WTC11 (cell line): ENCODE measurements at regions not wholly inside any gene's neighbourhood (a gene's known extent, or its start where the extent isn't known, plus 50 kb on each side); places are given as distances from the start of the nearest gene placed in this dataset.

Experiments used
- ATAC-seq: fragments of 200-7000 bp; cut with Tn5 transposase; 2 replicates; pipeline ENCODE4 v1.10.0; 2021; ENCODE audit warnings: mild to moderate bottlenecking, moderate library complexity
- CTCF ChIA-PET: fragments of 300-600 bp; sonication (Branson Sonifier 250); formaldehyde crosslinking; loops from one replicate; lab custom pipeline; 2021; ENCODE audit warnings: antibody characterized with exemption; lab: Charles Lee
- POLR2A ChIA-PET: fragments of 350-600 bp; sonication (Branson Sonifier 250); formaldehyde crosslinking; loops from one replicate; lab custom pipeline; 2021; ENCODE audit warnings: antibody characterized with exemption; lab: Charles Lee
- DNase-seq: peaks from one replicate; pipeline ENCODE4 v3.0.0; 2021; ENCODE audit warnings: low spot score
- H3K27ac Mint-ChIP-seq: 2 replicates; pipeline ENCODE4 v1.8.0; 2021; ENCODE audit warnings: mixed read lengths
- H3K27me3 Mint-ChIP-seq: 2 replicates; pipeline ENCODE4 v1.8.0; 2021; ENCODE audit warnings: low read depth, mild to moderate bottlenecking, moderate library complexity, mixed read lengths
- H3K36me3 Mint-ChIP-seq: 2 replicates; pipeline ENCODE4 v1.8.0; 2021; ENCODE audit warnings: mixed read lengths
- H3K4me1 Mint-ChIP-seq: 2 replicates; pipeline ENCODE4 v1.8.0; 2022; ENCODE audit warnings: mixed read lengths
- H3K4me3 Mint-ChIP-seq: 2 replicates; pipeline ENCODE4 v1.8.0; 2021; ENCODE audit warnings: mild to moderate bottlenecking, moderate library complexity, mixed read lengths
- H3K9me3 Mint-ChIP-seq: 2 replicates; pipeline ENCODE4 v1.8.0; 2021; ENCODE audit warnings: mixed read lengths
- ATF1 ChIP-seq: sonication (generic); formaldehyde crosslinking; IDR thresholded peaks from 2 replicates; pipeline ENCODE4 v1.8.1; 2023; ENCODE audit warnings: mild to moderate bottlenecking, moderate library complexity, missing genetic modification reagents
- CREM ChIP-seq: sonication (generic); formaldehyde crosslinking; IDR thresholded peaks from 2 replicates; pipeline ENCODE4 v1.8.1; 2022; ENCODE audit warnings: mild to moderate bottlenecking, missing genetic modification reagents, moderate library complexity
- EMX1 ChIP-seq: fragments of 250-450 bp; sonication (Bioruptor Pico); IDR thresholded peaks from 2 replicates; pipeline ENCODE4 v1.8.0; 2021; ENCODE audit warnings: mild to moderate bottlenecking
- ETV6 ChIP-seq: sonication (generic); formaldehyde crosslinking; IDR thresholded peaks from 2 replicates; pipeline ENCODE4 v1.8.1; 2022; ENCODE audit warnings: mild to moderate bottlenecking, missing genetic modification reagents
- FOXP1 ChIP-seq: sonication (generic); formaldehyde crosslinking; IDR thresholded peaks from 2 replicates; pipeline ENCODE4 v1.8.0; 2022; ENCODE audit warnings: missing genetic modification reagents, mild to moderate bottlenecking, moderate library complexity, borderline replicate concordance
- MXD4 ChIP-seq: fragments of 250-450 bp; sonication (Bioruptor Pico); IDR thresholded peaks from 2 replicates; pipeline ENCODE4 v1.8.0; 2021; ENCODE audit warnings: mild to moderate bottlenecking, moderate library complexity, borderline replicate concordance
- NR1H2 ChIP-seq: sonication (generic); formaldehyde crosslinking; IDR thresholded peaks from 2 replicates; pipeline ENCODE4 v1.9.0; 2021; ENCODE audit warnings: mild to moderate bottlenecking, moderate library complexity, missing genetic modification reagents
- SOX15 ChIP-seq: fragments of 250-450 bp; sonication (Bioruptor Pico); IDR thresholded peaks from 2 replicates; pipeline ENCODE4 v1.9.0; 2021; ENCODE audit warnings: mild to moderate bottlenecking
- SP1 ChIP-seq: sonication (generic); formaldehyde crosslinking; conservative IDR thresholded peaks from 2 replicates; pipeline ENCODE4 v1.8.1; 2022; ENCODE audit warnings: missing genetic modification reagents
- ZBTB21 ChIP-seq: sonication (generic); formaldehyde crosslinking; IDR thresholded peaks from 2 replicates; pipeline ENCODE4 v1.8.1; 2023; ENCODE audit warnings: mild to moderate bottlenecking, missing genetic modification reagents, borderline replicate concordance
- ZNF396 ChIP-seq: fragments of 250-450 bp; sonication (Bioruptor Pico); IDR thresholded peaks from 2 replicates; pipeline ENCODE4 v1.8.0; 2021; ENCODE audit warnings: mild to moderate bottlenecking, moderate library complexity, borderline replicate concordance
- TF ChIP-seq, protein P1 (sequence below): fragments of 200-600 bp; IDR thresholded peaks from 2 replicates; pipeline ENCODE4 v1.8.0; 2022; ENCODE audit warnings: antibody characterized with exemption
- TF ChIP-seq, protein P2 (sequence below): sonication (generic); formaldehyde crosslinking; IDR thresholded peaks from 2 replicates; pipeline ENCODE4 v1.8.0; 2022; ENCODE audit warnings: mild to moderate bottlenecking, missing genetic modification reagents
- TF ChIP-seq, protein P3 (sequence below): fragments of 250-450 bp; sonication (Bioruptor Pico); IDR thresholded peaks from 2 replicates; pipeline ENCODE4 v1.9.0; 2021; ENCODE audit warnings: mild to moderate bottlenecking
- TF ChIP-seq, protein P4 (sequence below): sonication (generic); formaldehyde crosslinking; IDR thresholded peaks from 2 replicates; pipeline ENCODE4 v1.8.0; 2022; ENCODE audit warnings: mild to moderate bottlenecking, missing genetic modification reagents
- TF ChIP-seq, protein P5 (sequence below): fragments of 250-450 bp; sonication (Bioruptor Pico); IDR thresholded peaks from 2 replicates; pipeline ENCODE4 v1.9.0; 2021; ENCODE audit warnings: mild to moderate bottlenecking
- TF ChIP-seq, protein P6 (sequence below): sonication (generic); formaldehyde crosslinking; conservative IDR thresholded peaks from 2 replicates; pipeline ENCODE4 v1.8.1; 2023; ENCODE audit warnings: mild to moderate bottlenecking, low read depth, missing genetic modification reagents, moderate library complexity
- TF ChIP-seq, protein P7 (sequence below): sonication (generic); formaldehyde crosslinking; IDR thresholded peaks from 2 replicates; pipeline ENCODE4 v1.8.0; 2022; ENCODE audit warnings: missing genetic modification reagents
- TF ChIP-seq, protein P8 (sequence below): sonication (generic); formaldehyde crosslinking; IDR thresholded peaks from 2 replicates; pipeline ENCODE4 v1.8.1; 2023; ENCODE audit warnings: mild to moderate bottlenecking, moderate library complexity, missing genetic modification reagents

DNA sequence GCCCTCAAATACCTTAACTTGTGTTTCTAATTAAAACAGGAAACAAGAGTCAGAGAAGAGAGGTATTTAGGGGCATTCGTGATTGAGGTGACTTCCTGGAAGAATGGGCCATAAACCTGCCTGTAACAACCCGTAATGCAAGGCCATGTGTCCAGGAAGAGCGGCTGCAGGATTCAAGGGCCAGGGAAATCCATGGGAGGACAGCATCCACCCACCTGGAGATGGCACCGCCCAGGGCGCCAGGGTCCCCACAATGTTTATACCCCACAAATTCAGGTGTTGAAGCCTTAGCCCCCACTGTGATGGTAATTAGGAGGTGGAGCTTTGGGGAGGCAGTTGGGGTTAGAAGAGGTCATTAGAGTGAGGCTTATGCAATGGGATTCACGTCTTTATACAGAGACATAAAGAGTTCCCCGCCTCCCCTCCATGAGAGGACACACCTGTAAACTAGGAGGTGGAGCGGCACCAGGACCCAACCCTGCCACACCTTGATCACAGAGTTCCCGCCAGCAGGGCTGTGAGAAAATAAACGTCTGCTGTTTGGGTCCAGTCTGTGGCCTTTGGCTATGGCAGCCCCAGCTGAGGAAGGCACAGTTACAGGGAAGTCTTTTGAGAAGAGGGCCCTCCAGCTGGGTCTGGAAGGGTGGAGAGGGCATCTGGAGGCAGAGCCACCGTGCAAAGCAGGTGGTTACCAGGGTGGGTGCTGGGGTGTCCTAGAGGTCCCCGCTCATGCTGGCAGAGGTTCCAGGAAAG lies 1394.3 kb downstream of the TBC1D22A start:
- CTCF ChIA-PET = no interaction called here
- TF ChIP-seq, protein P1, sequence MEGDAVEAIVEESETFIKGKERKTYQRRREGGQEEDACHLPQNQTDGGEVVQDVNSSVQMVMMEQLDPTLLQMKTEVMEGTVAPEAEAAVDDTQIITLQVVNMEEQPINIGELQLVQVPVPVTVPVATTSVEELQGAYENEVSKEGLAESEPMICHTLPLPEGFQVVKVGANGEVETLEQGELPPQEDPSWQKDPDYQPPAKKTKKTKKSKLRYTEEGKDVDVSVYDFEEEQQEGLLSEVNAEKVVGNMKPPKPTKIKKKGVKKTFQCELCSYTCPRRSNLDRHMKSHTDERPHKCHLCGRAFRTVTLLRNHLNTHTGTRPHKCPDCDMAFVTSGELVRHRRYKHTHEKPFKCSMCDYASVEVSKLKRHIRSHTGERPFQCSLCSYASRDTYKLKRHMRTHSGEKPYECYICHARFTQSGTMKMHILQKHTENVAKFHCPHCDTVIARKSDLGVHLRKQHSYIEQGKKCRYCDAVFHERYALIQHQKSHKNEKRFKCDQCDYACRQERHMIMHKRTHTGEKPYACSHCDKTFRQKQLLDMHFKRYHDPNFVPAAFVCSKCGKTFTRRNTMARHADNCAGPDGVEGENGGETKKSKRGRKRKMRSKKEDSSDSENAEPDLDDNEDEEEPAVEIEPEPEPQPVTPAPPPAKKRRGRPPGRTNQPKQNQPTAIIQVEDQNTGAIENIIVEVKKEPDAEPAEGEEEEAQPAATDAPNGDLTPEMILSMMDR = no peak
- no peak for TF ChIP-seq ETV6 (CRISPR knock-in tag)
- TF ChIP-seq SP1 (CRISPR knock-in tag) = no peak
- no peak for TF ChIP-seq FOXP1 (CRISPR knock-in tag)
- no peak for TF ChIP-seq NR1H2 (CRISPR knock-in tag)
- no peak for TF ChIP-seq EMX1 (CRISPR knock-in tag)
- no peak for TF ChIP-seq ZBTB21 (CRISPR knock-in tag)
- ATAC-seq (no peak), DNase-seq (no peak)
- Mint-ChIP-seq H3K27ac (no peak overlapping the region), H3K36me3 (no peaks in the 10 kb centered on the region), H3K9me3 (peaks cover 7% of the 10 kb centered on the region; the same call in 1 of the 2 replicates), H3K4me3 (no peak overlapping the region), H3K27me3 (no peaks in the 10 kb centered on the region), H3K4me1 (peaks cover 8% of the 10 kb centered on the region)
- POLR2A ChIA-PET = no interaction called here

DNA sequence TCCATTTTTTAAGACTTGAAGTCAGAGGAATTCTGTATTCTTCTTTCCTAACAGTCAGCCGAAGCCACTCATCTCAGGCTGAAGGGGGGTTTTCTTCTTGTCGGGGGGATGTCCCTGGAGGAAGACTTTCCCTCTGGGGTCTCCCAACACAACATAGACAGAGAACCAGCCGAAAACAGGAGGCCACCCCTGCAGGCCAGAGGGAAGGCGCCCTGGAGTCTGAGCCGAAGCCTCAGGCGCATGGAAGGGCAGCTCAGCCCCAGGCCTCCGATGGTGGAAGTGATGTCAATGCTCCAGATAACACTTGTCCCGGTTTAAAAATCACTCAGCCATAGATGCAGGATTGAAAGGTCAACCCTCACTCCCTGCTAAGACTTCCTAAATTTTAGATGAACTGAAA lies 1393.0 kb downstream of the TBC1D22A start:
- no peak for ATAC-seq
- Mint-ChIP-seq H3K4me3 (no peak overlapping the region), H3K36me3 (no peaks in the 10 kb centered on the region), H3K27ac (no peak overlapping the region), H3K9me3 (peaks cover 7% of the 10 kb centered on the region; the same call in 1 of the 2 replicates), H3K4me1 (peaks cover 8% of the 10 kb centered on the region), H3K27me3 (no peaks in the 10 kb centered on the region)
- no peak for DNase-seq
- ChIA-PET CTCF (no interaction called here), POLR2A (interaction anchor here (1.3 kb wide), 1 partner anchor 25 kb away, joined by 3 read pairs; no protein-coding TSS in a partner anchor)
- TF ChIP-seq, protein P2, sequence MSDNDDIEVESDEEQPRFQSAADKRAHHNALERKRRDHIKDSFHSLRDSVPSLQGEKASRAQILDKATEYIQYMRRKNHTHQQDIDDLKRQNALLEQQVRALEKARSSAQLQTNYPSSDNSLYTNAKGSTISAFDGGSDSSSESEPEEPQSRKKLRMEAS (CRISPR knock-in tag) = no peak
- TF ChIP-seq CREM (CRISPR knock-in tag) (no peak), ETV6 (CRISPR knock-in tag) (no peak), SOX15 (no peak), MXD4 (CRISPR knock-in tag) (no peak), ZNF396 (no peak), EMX1 (CRISPR knock-in tag) (no peak), FOXP1 (CRISPR knock-in tag) (no peak), ATF1 (CRISPR knock-in tag) (no peak)
- TF ChIP-seq, protein P3, sequence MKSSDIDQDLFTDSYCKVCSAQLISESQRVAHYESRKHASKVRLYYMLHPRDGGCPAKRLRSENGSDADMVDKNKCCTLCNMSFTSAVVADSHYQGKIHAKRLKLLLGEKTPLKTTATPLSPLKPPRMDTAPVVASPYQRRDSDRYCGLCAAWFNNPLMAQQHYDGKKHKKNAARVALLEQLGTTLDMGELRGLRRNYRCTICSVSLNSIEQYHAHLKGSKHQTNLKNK (CRISPR knock-in tag) = no peak
- TF ChIP-seq, protein P4, sequence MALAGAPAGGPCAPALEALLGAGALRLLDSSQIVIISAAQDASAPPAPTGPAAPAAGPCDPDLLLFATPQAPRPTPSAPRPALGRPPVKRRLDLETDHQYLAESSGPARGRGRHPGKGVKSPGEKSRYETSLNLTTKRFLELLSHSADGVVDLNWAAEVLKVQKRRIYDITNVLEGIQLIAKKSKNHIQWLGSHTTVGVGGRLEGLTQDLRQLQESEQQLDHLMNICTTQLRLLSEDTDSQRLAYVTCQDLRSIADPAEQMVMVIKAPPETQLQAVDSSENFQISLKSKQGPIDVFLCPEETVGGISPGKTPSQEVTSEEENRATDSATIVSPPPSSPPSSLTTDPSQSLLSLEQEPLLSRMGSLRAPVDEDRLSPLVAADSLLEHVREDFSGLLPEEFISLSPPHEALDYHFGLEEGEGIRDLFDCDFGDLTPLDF (CRISPR knock-in tag) = no peak
- TF ChIP-seq, protein P5, sequence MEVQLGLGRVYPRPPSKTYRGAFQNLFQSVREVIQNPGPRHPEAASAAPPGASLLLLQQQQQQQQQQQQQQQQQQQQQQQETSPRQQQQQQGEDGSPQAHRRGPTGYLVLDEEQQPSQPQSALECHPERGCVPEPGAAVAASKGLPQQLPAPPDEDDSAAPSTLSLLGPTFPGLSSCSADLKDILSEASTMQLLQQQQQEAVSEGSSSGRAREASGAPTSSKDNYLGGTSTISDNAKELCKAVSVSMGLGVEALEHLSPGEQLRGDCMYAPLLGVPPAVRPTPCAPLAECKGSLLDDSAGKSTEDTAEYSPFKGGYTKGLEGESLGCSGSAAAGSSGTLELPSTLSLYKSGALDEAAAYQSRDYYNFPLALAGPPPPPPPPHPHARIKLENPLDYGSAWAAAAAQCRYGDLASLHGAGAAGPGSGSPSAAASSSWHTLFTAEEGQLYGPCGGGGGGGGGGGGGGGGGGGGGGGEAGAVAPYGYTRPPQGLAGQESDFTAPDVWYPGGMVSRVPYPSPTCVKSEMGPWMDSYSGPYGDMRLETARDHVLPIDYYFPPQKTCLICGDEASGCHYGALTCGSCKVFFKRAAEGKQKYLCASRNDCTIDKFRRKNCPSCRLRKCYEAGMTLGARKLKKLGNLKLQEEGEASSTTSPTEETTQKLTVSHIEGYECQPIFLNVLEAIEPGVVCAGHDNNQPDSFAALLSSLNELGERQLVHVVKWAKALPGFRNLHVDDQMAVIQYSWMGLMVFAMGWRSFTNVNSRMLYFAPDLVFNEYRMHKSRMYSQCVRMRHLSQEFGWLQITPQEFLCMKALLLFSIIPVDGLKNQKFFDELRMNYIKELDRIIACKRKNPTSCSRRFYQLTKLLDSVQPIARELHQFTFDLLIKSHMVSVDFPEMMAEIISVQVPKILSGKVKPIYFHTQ (CRISPR knock-in tag) = no peak
- TF ChIP-seq, protein P6, sequence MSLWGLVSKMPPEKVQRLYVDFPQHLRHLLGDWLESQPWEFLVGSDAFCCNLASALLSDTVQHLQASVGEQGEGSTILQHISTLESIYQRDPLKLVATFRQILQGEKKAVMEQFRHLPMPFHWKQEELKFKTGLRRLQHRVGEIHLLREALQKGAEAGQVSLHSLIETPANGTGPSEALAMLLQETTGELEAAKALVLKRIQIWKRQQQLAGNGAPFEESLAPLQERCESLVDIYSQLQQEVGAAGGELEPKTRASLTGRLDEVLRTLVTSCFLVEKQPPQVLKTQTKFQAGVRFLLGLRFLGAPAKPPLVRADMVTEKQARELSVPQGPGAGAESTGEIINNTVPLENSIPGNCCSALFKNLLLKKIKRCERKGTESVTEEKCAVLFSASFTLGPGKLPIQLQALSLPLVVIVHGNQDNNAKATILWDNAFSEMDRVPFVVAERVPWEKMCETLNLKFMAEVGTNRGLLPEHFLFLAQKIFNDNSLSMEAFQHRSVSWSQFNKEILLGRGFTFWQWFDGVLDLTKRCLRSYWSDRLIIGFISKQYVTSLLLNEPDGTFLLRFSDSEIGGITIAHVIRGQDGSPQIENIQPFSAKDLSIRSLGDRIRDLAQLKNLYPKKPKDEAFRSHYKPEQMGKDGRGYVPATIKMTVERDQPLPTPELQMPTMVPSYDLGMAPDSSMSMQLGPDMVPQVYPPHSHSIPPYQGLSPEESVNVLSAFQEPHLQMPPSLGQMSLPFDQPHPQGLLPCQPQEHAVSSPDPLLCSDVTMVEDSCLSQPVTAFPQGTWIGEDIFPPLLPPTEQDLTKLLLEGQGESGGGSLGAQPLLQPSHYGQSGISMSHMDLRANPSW = no peak
- TF ChIP-seq, protein P7, sequence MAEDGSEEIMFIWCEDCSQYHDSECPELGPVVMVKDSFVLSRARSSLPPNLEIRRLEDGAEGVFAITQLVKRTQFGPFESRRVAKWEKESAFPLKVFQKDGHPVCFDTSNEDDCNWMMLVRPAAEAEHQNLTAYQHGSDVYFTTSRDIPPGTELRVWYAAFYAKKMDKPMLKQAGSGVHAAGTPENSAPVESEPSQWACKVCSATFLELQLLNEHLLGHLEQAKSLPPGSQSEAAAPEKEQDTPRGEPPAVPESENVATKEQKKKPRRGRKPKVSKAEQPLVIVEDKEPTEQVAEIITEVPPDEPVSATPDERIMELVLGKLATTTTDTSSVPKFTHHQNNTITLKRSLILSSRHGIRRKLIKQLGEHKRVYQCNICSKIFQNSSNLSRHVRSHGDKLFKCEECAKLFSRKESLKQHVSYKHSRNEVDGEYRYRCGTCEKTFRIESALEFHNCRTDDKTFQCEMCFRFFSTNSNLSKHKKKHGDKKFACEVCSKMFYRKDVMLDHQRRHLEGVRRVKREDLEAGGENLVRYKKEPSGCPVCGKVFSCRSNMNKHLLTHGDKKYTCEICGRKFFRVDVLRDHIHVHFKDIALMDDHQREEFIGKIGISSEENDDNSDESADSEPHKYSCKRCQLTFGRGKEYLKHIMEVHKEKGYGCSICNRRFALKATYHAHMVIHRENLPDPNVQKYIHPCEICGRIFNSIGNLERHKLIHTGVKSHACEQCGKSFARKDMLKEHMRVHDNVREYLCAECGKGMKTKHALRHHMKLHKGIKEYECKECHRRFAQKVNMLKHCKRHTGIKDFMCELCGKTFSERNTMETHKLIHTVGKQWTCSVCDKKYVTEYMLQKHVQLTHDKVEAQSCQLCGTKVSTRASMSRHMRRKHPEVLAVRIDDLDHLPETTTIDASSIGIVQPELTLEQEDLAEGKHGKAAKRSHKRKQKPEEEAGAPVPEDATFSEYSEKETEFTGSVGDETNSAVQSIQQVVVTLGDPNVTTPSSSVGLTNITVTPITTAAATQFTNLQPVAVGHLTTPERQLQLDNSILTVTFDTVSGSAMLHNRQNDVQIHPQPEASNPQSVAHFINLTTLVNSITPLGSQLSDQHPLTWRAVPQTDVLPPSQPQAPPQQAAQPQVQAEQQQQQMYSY (CRISPR knock-in tag) = no peak
- TF ChIP-seq, protein P8, sequence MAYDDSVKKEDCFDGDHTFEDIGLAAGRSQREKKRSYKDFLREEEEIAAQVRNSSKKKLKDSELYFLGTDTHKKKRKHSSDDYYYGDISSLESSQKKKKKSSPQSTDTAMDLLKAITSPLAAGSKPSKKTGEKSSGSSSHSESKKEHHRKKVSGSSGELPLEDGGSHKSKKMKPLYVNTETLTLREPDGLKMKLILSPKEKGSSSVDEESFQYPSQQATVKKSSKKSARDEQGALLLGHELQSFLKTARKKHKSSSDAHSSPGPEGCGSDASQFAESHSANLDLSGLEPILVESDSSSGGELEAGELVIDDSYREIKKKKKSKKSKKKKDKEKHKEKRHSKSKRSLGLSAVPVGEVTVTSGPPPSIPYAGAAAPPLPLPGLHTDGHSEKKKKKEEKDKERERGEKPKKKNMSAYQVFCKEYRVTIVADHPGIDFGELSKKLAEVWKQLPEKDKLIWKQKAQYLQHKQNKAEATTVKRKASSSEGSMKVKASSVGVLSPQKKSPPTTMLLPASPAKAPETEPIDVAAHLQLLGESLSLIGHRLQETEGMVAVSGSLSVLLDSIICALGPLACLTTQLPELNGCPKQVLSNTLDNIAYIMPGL (CRISPR knock-in tag) = no peak
